Tibial nerve (tissue), 4 donors: ENCODE measurements at regions not wholly inside any gene's neighbourhood (a gene's known extent, or its start where the extent isn't known, plus 50 kb on each side); places are given as distances from the start of the nearest gene placed in this dataset.

Experiments
- DNase-seq, 2 donors: peaks; one replicate each; pipeline ENCODE4 v3.0.0-alpha.2; 2019; ENCODE audit warnings: low spot score in 2 of 2
- H3K27ac ChIP-seq, 4 donors: fragments of 200-600 bp; sonication (generic) in 3 of 4; one replicate each; pipeline ENCODE4 v1.5.1; 2017 to 2019; ENCODE audit warnings: mild to moderate bottlenecking in 1 of 4
- H3K27me3 ChIP-seq, 2 donors: fragments of 200-600 bp; sonication (generic) in 1 of 2; one replicate each; pipeline versions ENCODE4 v1.5.1 to v1.6.0; 2017 to 2019
- H3K36me3 ChIP-seq, 3 donors: fragments of 200-600 bp; sonication (generic); one replicate each; pipeline ENCODE4 v1.5.1; 2018 to 2019
- H3K4me1 ChIP-seq, 4 donors: fragments of 200-600 bp; sonication (generic) in 3 of 4; one replicate each; pipeline ENCODE4 v1.5.1; 2017 to 2019
- H3K4me3 ChIP-seq, 4 donors: fragments of 200-600 bp; sonication (generic) in 3 of 4; one replicate each; pipeline ENCODE4 v1.5.1; 2017 to 2019; ENCODE audit warnings: mild to moderate bottlenecking in 1 of 4, moderate library complexity in 1 of 4
- H3K9me3 ChIP-seq, 4 donors: fragments of 200-600 bp; sonication (generic) in 3 of 4; one replicate each; pipeline ENCODE4 v1.5.1; 2017 to 2019
- EP300 ChIP-seq, 2 donors: sonication (generic); formaldehyde crosslinking; IDR thresholded peaks; one replicate each; pipeline ENCODE4 v1.6.1; 2017; ENCODE audit warnings: antibody characterized with exemption in 2 of 2, mild to moderate bottlenecking in 1 of 2
- POLR2A ChIP-seq, 2 donors: fragments of 450-650 bp; IDR thresholded peaks; one replicate each; pipeline ENCODE4 v1.6.1; 2017; ENCODE audit warnings: antibody characterized with exemption in 2 of 2, mild to moderate bottlenecking in 2 of 2, moderate library complexity in 2 of 2
- WGBS, 2 donors: methylation state at CpG; one replicate each; pipeline ENCODE4 v1.1.5; 2018; 5-methylcytosine and 5-hydroxymethylcytosine counted together
- TF ChIP-seq, protein P1 (sequence below), 5 experiments: fragments of 200-600 bp in 3 of 5; fragments of 450-650 bp in 2 of 5; sonication (generic) in 3 of 5; IDR thresholded peaks; one replicate each; pipeline ENCODE4 v1.5.1; 2016 to 2019; ENCODE audit warnings: antibody characterized with exemption in 5 of 5, mild to moderate bottlenecking in 3 of 5, moderate library complexity in 2 of 5

DNA sequence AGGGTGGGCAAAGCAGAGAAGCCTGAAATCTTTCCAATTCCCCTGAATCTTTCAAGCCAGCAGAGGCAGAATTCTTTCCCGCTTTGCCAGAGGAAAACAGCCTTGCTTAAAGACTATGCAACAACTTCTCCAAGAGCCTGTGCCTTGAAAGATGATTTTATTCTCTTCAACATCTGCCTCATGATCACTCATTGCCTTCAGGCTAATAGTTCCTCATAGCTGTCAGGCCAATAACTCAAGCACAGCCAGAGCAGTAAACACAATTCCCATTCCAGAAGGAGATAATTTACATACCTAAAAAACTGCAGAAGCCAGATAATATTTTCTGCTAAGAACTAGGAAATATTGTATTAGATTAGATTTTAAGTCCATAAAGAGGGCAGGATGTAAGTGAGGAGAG lies 92.3 kb upstream of the PUM3 start:
- H3K4me1 ChIP-seq, result no peaks in the 10 kb centered on the region
- no peak overlapping the region for H3K27ac ChIP-seq
- H3K9me3 ChIP-seq, result peaks cover 0 to 11% (median 0%) of the 10 kb centered on the region in 4 donors
- no peak for DNase-seq
- H3K36me3 ChIP-seq, result no peaks in the 10 kb centered on the region
- WGBS, 2 donors, result 50 to 71% methylated on average over 1 of the region's 1 CpG
- no peak overlapping the region for H3K4me3 ChIP-seq
- TF ChIP-seq EP300 (IDR thresholded peaks at IDR 0.05) (no peak), POLR2A (IDR thresholded peaks at IDR 0.05) (no peak)
- TF ChIP-seq, protein P1, sequence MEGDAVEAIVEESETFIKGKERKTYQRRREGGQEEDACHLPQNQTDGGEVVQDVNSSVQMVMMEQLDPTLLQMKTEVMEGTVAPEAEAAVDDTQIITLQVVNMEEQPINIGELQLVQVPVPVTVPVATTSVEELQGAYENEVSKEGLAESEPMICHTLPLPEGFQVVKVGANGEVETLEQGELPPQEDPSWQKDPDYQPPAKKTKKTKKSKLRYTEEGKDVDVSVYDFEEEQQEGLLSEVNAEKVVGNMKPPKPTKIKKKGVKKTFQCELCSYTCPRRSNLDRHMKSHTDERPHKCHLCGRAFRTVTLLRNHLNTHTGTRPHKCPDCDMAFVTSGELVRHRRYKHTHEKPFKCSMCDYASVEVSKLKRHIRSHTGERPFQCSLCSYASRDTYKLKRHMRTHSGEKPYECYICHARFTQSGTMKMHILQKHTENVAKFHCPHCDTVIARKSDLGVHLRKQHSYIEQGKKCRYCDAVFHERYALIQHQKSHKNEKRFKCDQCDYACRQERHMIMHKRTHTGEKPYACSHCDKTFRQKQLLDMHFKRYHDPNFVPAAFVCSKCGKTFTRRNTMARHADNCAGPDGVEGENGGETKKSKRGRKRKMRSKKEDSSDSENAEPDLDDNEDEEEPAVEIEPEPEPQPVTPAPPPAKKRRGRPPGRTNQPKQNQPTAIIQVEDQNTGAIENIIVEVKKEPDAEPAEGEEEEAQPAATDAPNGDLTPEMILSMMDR (IDR thresholded peaks at IDR 0.05), result no peak
- no peaks in the 10 kb centered on the region for H3K27me3 ChIP-seq

DNA sequence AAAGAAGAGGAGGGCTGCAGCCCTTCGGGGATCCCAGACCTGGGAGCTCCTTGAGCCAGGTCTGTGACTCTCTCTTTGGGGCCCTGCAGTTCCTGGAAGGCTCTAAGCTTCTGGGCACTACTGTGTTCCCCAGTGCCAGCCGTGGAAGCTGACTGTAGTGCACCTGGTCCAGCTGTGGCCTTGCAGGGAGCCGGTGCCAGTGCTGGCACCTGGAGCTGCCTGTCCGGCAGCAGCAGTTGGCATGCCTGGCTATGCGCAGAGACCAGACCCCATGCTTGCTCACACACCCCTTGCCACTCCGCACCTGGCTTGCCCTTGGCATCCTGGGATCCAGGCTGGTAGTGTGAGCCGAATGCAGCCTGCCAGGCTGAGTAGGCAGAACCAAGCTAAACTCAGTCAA lies 91.0 kb upstream of the PUM3 start:
- no peak for TF ChIP-seq EP300 (IDR thresholded peaks at IDR 0.05)
- TF ChIP-seq, protein P1 (IDR thresholded peaks at IDR 0.05), result no peak
- TF ChIP-seq POLR2A (IDR thresholded peaks at IDR 0.05), result no peak
- WGBS, 2 donors, result 91 to 92% methylated on average over 7 of the region's 7 CpGs
- H3K36me3 ChIP-seq, result no peaks in the 10 kb centered on the region
- H3K27ac ChIP-seq, result no peak overlapping the region
- no peaks in the 10 kb centered on the region for H3K4me1 ChIP-seq
- DNase-seq, result no peak
- no peak overlapping the region for H3K4me3 ChIP-seq
- no peaks in the 10 kb centered on the region for H3K27me3 ChIP-seq
- H3K9me3 ChIP-seq, result peaks cover 0 to 11% (median 0%) of the 10 kb centered on the region in 4 donors

DNA sequence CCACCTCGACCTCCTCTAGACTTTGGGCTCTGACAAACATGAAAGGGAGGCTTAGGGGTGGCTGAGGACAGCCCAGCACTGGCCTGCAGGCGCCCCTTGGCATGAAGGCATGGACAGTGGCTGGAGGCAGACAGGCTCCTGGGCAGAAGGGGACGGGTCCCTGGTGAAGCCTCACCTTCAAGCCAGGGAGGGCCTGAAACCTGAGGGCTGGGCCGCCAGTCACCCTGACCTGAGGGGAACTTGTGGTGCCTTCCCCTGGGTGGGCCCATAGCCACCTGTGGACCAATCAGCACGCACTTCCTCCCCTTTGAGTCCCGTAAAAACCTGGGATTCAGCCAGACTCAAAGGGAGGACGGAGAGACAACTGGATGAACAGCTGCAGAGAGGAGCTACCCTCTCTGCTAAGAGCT lies 90.4 kb upstream of the PUM3 start:
- H3K27me3 ChIP-seq, result no peaks in the 10 kb centered on the region
- H3K9me3 ChIP-seq, result peaks cover 0 to 11% (median 0%) of the 10 kb centered on the region in 4 donors
- no peaks in the 10 kb centered on the region for H3K4me1 ChIP-seq
- 52 to 81% methylated on average over 3 to 6 of the region's 7 CpGs for WGBS, 2 donors
- TF ChIP-seq POLR2A (IDR thresholded peaks at IDR 0.05) (no peak), EP300 (IDR thresholded peaks at IDR 0.05) (no peak)
- TF ChIP-seq, protein P1 (IDR thresholded peaks at IDR 0.05), result no peak
- no peak for DNase-seq
- H3K4me3 ChIP-seq, result no peak overlapping the region
- no peak overlapping the region for H3K27ac ChIP-seq
- H3K36me3 ChIP-seq, result no peaks in the 10 kb centered on the region

DNA sequence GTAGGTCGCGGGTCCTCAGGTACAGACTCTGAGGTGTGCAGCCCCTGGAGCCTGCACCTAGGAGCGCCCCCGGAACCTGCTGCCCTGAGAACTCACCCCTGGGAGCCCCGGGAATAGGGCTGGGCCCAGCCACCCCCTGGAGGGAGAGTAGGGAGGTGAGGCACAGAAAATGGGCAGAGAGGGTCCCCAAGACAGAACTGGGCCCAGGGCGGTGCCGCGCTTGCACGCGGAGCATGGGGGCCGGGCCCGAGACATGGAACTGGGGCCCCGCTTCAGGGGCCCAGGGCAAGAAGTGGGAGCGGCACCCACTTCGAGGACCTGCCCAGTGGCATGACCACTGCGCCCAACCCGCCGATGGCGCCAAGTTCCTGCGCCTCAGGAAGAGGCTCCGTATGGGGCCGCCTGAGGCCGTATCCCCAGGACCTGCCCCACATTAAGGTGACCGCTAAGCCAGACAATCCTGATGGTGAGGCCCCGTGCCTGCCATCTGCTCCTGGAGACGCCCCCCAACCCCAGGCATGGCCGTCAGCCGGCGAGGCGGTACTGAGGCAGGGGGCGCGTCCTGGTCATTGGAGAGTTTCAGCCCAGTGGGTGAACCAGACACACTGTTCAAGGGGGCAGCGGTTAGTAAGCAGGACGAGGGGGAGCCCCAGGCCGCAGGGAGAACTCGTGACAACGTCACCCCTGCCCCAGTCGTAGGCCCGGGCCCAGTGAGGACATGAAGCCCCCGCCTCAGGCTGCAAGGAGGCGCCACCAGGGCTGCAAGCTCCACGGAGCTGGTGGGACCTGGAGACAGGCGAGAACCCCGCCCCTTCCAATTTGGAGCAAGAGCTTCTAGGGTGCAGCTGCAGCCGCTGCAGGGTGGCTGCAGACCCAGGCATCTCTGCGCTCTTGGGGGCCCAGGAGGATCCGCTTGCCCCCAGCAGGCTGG lies 89.5 kb upstream of the PUM3 start:
- Histone ChIP-seq H3K36me3 (no peaks in the 10 kb centered on the region), H3K27me3 (no peaks in the 10 kb centered on the region), H3K9me3 (peaks cover 0 to 11% (median 0%) of the 10 kb centered on the region in 4 donors), H3K27ac (no peak overlapping the region), H3K4me1 (no peaks in the 10 kb centered on the region), H3K4me3 (no peak overlapping the region)
- no peak for DNase-seq
- WGBS, 2 donors, result 91 to 94% methylated on average over 33 to 40 of the region's 47 CpGs
- no peak for TF ChIP-seq EP300 (IDR thresholded peaks at IDR 0.05)
- TF ChIP-seq POLR2A (IDR thresholded peaks at IDR 0.05), result no peak
- TF ChIP-seq, protein P1 (IDR thresholded peaks at IDR 0.05), result no peak

DNA sequence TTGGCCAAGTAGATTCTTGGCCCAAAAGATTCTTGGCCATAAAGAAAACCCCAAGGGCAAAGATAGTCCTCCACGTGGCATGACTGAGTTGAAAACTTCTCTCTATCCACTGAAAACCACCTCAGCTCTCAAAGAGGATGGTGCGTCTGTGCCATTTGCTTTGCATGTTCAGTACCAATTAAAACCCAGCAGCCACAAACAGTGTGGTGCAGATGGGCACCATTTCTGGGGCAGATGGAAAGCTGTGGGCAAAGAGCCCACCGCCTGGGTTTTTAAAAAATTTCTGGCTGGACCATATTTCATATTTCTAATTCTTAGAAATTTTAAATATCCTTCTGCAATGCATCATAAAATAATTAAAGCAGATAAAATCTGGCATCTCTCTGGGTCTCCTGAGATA lies 84.5 kb upstream of the PUM3 start:
- no peak overlapping the region for H3K4me3 ChIP-seq
- no peak for DNase-seq
- peaks cover 0 to 5% of the 10 kb centered on the region in 2 donors for H3K27me3 ChIP-seq
- H3K36me3 ChIP-seq, result no peaks in the 10 kb centered on the region
- H3K9me3 ChIP-seq, result peaks cover 0 to 15% (median 0%) of the 10 kb centered on the region in 4 donors
- H3K4me1 ChIP-seq, result no peaks in the 10 kb centered on the region
- TF ChIP-seq EP300 (IDR thresholded peaks at IDR 0.05) (no peak), POLR2A (IDR thresholded peaks at IDR 0.05) (no peak)
- TF ChIP-seq, protein P1 (IDR thresholded peaks at IDR 0.05), result no peak
- no peak overlapping the region for H3K27ac ChIP-seq
- 74% methylated on average over 3 of the region's 3 CpGs for WGBS, 2 donors
